SK-N-SH treated with all-trans-retinoic acid at 6 μM for 48 hours (cell line): ENCODE measurements at regions not wholly inside any gene's neighbourhood (a gene's known extent, or its start where the extent isn't known, plus 50 kb on each side); places are given as distances from the start of the nearest gene placed in this dataset.

Experiments used
- TF ChIP-seq, protein P1 (sequence below): fragments of 250-450 bp; sonication (Bioruptor Pico); IDR thresholded peaks from 2 replicates; pipeline ENCODE4 v1.5.1; 2021; ENCODE audit warnings: mild to moderate bottlenecking, moderate library complexity
- TF ChIP-seq, protein P2 (sequence below): fragments of 250-450 bp; sonication (Bioruptor Pico); IDR thresholded peaks from 2 replicates; pipeline ENCODE4 v1.8.0; 2020; ENCODE audit warnings: mild to moderate bottlenecking, moderate library complexity, borderline replicate concordance

DNA sequence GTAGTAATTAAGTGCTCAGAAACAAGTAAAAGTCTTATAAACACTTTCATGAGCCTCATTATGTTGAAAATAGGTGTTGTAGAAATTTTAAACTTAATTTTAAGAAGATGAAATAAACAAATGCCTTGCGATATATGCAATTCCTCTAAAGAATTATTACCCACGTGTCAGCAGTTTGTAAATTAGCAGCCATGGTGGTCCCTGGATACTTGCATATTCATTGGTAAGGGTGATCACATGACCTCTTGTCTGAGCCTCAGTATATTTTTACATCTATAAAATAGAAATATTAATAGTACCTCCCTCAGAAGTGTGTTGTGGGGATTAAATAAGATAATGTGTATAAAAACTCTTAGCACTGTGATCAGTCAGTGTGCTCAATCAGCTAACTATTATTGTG, 141.5 kb upstream of the SVIL start:
- TF ChIP-seq, protein P1, sequence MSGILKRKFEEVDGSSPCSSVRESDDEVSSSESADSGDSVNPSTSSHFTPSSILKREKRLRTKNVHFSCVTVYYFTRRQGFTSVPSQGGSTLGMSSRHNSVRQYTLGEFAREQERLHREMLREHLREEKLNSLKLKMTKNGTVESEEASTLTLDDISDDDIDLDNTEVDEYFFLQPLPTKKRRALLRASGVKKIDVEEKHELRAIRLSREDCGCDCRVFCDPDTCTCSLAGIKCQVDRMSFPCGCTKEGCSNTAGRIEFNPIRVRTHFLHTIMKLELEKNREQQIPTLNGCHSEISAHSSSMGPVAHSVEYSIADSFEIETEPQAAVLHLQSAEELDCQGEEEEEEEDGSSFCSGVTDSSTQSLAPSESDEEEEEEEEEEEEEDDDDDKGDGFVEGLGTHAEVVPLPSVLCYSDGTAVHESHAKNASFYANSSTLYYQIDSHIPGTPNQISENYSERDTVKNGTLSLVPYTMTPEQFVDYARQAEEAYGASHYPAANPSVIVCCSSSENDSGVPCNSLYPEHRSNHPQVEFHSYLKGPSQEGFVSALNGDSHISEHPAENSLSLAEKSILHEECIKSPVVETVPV (CRISPR knock-in tag) = no peak
- TF ChIP-seq, protein P2, sequence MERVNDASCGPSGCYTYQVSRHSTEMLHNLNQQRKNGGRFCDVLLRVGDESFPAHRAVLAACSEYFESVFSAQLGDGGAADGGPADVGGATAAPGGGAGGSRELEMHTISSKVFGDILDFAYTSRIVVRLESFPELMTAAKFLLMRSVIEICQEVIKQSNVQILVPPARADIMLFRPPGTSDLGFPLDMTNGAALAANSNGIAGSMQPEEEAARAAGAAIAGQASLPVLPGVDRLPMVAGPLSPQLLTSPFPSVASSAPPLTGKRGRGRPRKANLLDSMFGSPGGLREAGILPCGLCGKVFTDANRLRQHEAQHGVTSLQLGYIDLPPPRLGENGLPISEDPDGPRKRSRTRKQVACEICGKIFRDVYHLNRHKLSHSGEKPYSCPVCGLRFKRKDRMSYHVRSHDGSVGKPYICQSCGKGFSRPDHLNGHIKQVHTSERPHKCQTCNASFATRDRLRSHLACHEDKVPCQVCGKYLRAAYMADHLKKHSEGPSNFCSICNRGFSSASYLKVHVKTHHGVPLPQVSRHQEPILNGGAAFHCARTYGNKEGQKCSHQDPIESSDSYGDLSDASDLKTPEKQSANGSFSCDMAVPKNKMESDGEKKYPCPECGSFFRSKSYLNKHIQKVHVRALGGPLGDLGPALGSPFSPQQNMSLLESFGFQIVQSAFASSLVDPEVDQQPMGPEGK (CRISPR knock-in tag) = no peak
